ENCODE measurements at regions not wholly inside any gene's neighbourhood (a gene's known extent, or its start where the extent isn't known, plus 50 kb on each side); places are given as distances from the start of the nearest gene placed in this dataset.

DNA sequence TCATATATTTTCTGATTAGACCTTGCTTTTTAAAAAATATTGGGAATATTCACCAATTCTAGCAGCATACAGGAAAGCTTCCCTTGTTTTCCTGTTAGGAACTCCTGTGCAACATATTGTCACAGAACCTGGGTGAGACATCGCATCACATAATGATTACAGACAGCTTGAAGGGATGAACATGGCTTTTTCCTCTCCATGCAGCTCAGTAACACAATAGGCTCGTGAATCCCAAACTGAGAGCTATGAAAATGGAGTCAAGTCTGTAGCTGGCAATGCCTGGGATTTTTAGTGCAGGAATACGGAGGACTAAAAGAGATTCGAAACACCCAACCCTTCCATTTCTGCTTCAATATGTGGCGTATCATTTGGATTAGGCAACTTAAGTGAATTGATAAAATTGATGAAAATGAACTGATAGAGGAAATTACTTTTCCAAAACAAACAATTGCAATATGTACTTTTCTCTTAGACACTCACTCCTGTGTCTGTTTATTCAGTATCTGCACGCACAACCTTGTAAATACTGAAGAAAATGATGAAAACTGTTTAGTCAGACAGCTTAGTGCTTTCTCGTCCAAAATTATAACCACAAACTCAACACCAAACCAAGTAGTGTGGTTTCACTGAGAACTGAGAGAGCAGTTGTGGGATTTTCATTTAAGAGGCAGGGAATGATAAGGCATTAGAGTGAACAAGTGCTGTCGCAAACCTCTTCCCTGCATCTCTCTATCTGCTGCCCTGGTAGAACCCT is 250.4 kb downstream of the PTBP2 start:
- TF ChIP-seq, protein P1, sequence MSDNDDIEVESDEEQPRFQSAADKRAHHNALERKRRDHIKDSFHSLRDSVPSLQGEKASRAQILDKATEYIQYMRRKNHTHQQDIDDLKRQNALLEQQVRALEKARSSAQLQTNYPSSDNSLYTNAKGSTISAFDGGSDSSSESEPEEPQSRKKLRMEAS (IDR thresholded peaks at IDR 0.05; ENCODE audit: low read depth, low read length), result no peak
- TF ChIP-seq, protein P2, sequence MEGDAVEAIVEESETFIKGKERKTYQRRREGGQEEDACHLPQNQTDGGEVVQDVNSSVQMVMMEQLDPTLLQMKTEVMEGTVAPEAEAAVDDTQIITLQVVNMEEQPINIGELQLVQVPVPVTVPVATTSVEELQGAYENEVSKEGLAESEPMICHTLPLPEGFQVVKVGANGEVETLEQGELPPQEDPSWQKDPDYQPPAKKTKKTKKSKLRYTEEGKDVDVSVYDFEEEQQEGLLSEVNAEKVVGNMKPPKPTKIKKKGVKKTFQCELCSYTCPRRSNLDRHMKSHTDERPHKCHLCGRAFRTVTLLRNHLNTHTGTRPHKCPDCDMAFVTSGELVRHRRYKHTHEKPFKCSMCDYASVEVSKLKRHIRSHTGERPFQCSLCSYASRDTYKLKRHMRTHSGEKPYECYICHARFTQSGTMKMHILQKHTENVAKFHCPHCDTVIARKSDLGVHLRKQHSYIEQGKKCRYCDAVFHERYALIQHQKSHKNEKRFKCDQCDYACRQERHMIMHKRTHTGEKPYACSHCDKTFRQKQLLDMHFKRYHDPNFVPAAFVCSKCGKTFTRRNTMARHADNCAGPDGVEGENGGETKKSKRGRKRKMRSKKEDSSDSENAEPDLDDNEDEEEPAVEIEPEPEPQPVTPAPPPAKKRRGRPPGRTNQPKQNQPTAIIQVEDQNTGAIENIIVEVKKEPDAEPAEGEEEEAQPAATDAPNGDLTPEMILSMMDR (IDR thresholded peaks at IDR 0.05; ENCODE audit: low read depth, low read length), result no peak
